DMS153 treated with DMSO at 0.1 percent for 48 hours (cell line): ENCODE measurements at regions not wholly inside any gene's neighbourhood (a gene's known extent, or its start where the extent isn't known, plus 50 kb on each side); places are given as distances from the start of the nearest gene placed in this dataset.
"Not testable (repeated sequence)": the region's sequence is repeated elsewhere in the genome, so short reads cannot be mapped to it uniquely, and the experiment has no call there.

ENCODE experiments used
- DNase-seq: peaks from one replicate; lab custom pipeline; 2025; ENCODE audit not compliant: unreplicated experiment; lab: John Stamatoyannopoulos, UW

DNA sequence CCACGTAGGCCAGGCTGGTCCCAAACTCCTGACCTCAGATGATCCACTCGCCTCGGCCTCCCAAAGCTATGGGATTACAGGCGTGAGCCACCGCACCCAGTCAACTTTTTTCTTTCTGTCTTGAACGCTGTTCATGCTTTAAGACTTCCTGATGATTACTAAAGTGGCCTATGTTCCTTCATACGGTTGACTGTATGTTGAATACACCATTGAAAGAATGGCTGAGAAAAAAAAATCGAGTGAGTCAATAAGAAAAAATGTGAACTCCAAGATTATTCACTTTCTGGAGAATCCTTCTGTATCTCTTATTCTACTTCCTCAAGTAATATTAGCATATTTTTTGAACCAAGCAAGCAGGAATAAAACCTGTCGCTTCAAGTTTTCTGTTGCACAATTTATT lies 955.0 kb downstream of the GATA3 start:
- no peak for DNase-seq

GRCh38 chr10:9010093-9010492 lies 955.6 kb downstream of the GATA3 start:
- no peak for DNase-seq

DNA sequence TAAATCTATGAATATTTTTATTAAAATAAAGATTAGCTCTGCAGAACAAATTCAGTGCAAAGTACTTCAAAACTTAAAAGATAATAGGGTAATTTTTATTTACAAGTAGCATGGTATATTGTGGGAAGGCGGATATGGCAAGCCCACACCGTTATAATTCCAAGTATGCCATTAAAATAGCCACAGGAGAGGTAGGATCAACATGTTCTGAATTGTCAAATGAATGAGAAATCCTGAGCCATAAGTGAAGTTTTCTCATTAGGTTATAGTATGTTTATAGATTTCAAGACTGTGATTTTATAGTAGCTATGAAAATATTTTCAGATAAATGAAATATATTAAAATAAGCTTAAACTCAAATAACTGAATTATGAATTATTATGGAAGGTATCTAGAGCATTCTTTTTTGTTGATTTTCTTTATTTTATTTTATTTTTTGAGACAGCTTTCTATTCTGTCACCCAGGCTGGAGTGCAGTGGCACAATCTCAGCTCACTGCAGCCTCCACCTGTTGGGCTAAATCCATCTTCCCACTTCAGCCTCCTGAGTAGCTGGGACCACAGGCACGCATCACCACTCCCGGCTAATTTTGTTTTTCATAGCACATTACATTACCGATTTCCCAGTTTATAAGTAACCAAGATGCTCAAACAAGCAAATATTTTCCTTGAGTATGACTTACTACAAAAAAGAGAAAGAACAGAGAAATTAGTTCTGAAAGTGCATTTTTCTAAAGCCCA lies 956.6 kb downstream of the GATA3 start:
- DNase-seq = no peak

GRCh38 chr10:9012312-9012711 lies 957.8 kb downstream of the GATA3 start:
- no peak for DNase-seq

DNA sequence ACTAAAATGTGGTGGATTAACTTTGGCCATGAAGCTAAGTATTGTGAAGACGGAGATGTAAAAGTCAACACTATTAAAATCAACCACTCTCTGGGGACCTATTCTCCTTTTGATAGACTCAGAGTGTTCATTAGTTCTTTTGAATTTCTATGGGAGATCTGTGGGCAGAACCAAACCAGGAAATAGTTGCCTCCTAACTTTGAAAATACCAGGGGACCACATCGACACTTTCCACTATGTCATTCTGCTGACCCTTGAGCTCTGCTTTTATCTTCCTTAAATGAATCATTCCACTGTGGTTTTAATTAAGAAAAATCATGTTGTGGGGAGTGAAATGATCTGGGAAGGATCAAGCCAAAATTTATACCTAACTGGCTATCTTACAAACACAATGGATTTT lies 960.5 kb downstream of the GATA3 start:
- DNase-seq = no peak

DNA sequence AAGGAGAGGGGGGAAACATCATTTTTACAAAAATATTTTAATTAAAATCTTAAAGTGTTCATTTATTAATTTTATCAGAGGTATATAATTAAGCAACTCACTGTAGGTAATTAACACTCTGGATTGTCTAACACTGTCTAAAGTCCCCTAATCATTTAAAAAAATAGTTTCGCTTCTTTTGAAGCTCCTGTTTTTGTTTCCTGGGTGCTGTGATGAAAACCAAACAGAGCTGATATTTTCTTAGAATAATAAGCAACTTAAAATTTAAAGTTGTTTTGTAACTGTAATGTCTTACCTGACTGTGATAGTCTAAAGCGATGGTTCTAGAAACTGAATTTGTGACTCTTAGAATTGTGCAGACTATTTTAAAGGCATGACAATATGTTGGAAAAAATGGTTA lies 961.0 kb downstream of the GATA3 start:
- no peak for DNase-seq

GRCh38 chr10:9016930-9017329 lies 962.4 kb downstream of the GATA3 start:
- DNase-seq = no peak

DNA sequence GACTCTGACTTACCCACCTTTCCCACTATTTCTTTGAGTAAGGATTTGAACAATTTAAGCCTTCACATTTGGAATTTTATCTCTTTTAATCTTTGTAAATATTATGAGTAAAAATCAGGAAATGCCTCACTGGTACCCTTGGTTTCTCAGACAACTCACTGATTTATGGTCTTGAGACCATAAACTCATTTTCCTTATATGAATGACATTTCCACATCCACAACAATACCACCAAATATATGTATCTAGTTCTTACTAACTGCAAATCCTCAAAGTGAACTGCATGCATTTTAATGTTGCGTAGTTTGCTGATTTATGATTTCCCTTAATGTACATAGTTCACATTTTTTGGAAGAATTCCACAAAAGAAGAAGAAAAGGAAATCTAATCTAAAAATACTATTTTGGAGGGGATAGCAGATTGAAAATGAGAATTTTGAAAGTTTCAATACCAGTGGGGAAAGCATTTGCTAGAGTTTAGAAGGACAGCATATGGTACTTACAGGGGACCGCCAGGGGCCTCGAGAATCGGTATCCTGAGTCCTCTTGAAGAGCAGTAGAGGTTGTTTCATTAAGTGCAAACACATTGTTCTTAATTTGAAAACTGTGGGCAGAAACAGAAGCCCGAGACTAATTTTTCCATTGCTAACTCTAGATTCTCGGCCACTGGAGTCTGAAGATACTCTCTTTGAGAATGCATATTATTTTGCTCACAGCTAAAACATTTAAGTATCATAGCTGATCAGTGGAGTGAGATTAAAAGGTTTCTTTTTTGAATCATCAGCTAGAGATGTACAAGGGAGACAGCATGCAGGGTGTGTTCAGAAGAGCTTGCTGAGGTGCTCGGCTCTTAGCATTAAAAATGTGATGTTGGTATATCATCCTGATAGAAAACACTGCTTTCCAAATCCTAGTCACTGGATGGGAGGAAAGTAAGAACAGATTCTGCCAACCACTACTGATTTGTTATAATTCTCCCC lies 964.0 kb downstream of the GATA3 start:
- DNase-seq = no peak

- no peak for DNase-seq
These were observed 968.7 kb downstream of the GATA3 start for GRCh38 chr10:9023206-9023605.

DNA sequence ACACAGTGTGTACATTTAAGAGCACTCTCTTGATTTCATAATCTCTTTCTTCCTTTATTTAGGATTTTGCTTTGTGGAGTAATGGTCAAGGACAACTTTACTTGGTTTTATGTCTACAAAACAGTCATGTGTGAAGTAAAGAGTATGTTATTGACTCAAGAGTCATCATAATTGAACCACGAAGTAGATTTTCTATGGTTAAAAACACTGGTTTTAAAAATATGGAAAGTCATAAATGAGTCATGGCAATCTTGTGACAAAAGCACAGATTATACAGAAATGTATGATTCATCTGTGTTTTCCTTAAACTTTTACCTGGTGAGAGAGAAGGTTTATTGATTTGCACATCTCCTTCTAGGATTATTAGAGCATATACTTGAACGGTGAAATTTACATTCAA lies 969.7 kb downstream of the GATA3 start:
- DNase-seq = no peak

GRCh38 chr10:9028231-9028630 lies 973.7 kb downstream of the GATA3 start:
- DNase-seq = no peak

DNA sequence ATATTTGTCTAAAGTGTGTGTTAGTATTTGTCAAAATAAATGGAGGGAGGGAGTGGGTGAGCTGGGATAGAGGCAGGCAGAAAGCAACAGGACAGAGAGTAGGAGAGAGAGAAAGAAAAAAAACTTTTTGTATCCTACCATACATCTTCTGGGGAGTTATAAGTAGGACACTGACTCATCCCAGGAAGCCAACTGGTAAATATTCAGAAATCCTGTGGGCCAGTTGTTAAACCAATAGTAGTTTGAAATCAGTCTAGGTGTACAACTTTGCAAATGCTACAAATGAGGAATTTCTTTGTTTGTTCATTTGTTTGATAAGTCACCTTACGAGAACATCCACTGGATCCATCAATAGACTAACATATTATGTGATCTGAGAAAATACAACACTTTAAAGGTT lies 980.9 kb downstream of the GATA3 start:
- DNase-seq = no peak

GRCh38 chr10:9036711-9037204 lies 982.3 kb downstream of the GATA3 start:
- DNase-seq = no peak

DNA sequence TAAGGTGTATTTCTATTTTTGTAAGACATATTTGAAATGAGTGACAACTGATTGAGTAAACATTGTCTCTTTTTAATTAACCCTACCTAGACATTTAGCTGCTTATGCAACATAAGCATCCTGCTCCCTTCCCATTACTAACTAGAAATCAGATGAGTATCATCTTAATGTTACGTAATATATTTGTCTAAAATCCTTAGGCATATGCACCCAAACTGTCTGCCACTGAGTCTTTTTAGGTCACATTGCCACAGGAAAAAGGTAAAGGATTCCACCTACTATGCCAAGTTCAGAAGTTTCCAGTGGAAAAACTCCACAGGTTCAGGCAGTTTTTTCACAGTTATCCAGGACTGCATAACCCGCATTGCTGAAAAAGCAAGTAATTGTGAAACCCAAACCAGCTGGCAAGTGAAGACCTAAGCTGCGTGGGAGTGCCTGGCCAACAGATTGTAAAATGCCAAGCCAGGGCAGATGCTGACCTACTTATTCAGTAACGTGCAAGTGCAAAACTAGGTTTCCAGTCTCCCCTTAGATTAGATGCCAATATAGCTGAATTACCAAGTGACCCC lies 983.7 kb downstream of the GATA3 start:
- no peak for DNase-seq

GRCh38 chr10:9043466-9043865 lies 989.0 kb downstream of the GATA3 start:
- DNase-seq = no peak

- no peak for DNase-seq
These were observed 990.8 kb downstream of the GATA3 start for GRCh38 chr10:9045311-9045710.

DNA sequence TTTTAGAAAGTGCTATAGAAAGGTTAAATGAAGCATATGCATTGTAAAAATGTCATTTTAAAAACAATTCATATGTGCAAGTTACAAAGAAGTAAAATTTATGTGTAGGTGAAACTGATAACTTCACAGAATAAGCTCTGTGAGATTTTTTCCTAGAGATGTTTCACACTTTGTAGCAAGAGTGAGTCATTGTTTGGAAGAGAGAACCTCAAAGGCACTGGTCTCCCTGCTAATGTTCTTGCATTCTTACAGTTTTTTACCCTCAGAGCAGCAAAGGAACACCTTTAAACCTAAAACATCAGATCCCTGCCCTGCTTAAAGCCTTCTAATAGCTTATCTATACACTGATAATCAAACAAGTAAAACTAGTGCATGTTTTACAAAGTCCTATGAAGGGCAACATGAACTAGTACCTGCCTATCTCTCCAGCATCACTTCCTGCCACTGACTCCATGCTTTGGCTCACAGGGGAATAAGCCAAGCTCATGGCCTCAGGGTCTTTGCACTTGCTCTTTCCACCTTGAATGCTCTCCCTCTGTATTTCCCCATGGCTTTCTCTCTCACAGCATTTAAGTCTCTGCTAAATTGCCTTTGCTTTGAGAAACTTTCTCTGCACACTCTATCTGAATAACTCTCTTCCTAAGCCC lies 997.0 kb downstream of the GATA3 start:
- no peak for DNase-seq

DNA sequence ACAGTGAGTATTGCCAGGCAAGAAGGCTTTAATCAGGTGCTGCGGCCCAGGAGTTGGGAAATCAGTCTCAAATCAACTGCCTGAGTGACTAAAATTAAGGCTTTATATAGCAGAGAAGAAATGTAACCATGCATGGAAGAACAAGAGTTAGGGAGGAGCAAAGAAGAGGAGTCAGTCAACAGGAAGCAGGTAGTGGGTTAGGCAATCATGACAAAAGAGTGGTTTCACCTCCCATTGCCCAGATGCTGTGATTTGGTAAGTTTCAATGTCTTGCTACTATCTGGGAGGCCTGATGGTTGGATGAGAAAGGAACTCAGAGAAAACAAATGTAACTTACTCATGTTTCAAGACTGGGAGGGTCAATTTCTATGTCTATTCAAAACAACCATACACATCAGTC lies 998.3 kb downstream of the GATA3 start:
- DNase-seq = no peak

DNA sequence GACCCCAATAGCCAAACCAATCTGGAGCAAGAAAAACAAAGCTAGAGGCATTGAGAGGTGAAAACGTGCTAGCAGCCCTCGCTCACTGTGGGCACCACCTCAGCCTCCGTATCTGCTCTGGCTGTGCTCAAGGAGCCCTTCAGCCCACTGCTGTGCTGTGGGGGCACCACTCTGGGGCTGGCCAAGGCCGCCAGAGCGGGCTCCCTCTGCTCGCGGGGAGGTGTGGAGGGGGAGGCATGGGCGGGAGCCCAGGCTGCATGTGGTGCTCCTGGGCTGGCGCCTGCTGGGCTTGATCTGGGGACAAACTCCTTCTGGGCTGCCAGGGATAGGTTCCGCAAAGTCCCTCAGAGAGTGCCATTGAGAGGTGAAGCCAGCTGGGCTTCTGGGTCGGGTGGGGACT lies 1002.0 kb downstream of the GATA3 start:
- no peak for DNase-seq

DNA sequence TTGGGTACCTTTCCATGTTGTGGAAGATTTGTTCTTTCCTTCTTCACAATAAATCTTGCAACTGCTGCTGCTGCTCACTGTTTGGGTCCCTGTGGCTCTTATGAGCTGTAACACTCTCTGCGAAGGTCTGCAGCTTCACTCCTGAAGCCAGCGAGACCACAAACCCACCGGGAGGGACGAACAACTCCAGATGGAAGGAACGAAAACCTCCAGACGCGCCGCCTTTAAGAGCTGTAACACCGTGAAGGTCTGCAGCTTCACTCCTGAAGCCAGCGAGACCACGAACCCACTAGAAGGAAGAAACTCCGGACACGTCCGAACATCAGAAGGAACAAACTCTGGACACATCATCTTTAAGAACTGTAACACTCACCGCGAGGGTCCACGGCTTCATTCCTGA lies 1002.8 kb downstream of the GATA3 start:
- not testable (repeated sequence) for DNase-seq

DNA sequence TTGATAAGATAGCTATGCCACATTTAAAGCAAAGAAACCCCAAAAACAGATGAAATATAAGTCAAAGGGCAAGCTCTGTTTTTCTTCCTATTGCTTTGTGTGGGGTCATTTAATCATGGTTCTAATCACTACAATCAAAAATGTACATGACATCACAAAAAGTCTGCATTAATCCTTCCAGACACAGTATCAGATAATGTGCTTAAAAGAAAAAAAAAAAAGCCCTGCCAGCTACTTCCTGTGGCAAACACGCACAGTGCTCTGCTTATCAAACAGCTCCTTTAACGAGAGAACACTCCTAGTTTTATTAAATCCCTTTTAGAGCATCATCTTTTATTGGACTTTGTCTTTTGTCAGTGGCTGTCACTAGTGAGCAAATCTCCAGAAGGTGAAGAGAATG lies 1005.8 kb downstream of the GATA3 start:
- DNase-seq = no peak
